ENCODE measurements at regions not wholly inside any gene's neighbourhood (a gene's known extent, or its start where the extent isn't known, plus 50 kb on each side); places are given as distances from the start of the nearest gene placed in this dataset.

DNA sequence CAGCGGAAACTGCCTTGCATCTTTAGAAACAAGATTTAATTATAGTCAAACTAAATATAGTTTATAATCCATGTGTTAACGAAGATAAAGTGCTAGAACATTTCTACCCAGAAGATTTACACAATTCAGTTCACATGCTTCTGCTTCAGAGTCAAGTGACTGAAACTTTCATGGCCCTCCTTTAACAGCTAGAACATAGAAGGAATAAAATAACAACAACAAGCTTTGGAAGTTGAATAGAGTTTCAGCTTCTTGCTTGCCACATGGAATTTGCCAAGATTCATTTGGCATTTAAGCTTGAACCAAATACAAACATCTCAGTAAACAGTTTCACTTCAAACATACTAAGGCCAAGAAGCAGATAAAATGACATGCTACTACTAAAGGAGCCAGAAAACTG lies 676.3 kb upstream of the ANO3 start:
- Histone ChIP-seq H3K4me3 (no peak overlapping the region), H3K9me3 (no peaks in the 10 kb centered on the region), H3K27ac (no peak overlapping the region), H3K36me3 (no peaks in the 10 kb centered on the region), H3K4me1 (no peaks in the 10 kb centered on the region), H3K27me3 (no peaks in the 10 kb centered on the region)
- no peak for TF ChIP-seq POLR2A (IDR thresholded peaks at IDR 0.05)
- TF ChIP-seq, protein P1, sequence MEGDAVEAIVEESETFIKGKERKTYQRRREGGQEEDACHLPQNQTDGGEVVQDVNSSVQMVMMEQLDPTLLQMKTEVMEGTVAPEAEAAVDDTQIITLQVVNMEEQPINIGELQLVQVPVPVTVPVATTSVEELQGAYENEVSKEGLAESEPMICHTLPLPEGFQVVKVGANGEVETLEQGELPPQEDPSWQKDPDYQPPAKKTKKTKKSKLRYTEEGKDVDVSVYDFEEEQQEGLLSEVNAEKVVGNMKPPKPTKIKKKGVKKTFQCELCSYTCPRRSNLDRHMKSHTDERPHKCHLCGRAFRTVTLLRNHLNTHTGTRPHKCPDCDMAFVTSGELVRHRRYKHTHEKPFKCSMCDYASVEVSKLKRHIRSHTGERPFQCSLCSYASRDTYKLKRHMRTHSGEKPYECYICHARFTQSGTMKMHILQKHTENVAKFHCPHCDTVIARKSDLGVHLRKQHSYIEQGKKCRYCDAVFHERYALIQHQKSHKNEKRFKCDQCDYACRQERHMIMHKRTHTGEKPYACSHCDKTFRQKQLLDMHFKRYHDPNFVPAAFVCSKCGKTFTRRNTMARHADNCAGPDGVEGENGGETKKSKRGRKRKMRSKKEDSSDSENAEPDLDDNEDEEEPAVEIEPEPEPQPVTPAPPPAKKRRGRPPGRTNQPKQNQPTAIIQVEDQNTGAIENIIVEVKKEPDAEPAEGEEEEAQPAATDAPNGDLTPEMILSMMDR (IDR thresholded peaks at IDR 0.05): no peak
- ATAC-seq: no peak
- WGBS (ENCODE audit: insufficient coverage, low coverage, low lambda C conversion rate, missing lambda C conversion rate): 56% methylated on average over 2 of the region's 2 CpGs
- DNase-seq: no peak
- intact Hi-C loops (cut with DNase I): no loop called here

DNA sequence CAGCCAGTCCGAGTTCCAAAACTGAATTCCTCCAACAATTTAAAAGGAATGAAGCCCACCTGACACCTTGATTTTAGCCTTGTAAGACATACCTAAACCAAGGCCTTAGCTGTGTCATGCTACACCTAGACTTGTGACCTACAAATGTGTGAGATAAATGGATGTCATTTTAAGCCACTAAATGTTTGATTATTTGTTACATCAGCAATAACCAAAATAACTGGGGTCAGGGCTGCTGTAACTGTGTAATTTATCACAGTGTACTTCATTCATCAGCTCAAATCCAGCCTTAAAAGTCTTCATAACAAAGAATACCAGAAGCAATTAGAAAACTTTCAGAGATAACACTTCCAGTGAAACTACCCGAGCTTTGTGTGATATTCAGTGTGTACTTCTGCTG lies 673.0 kb upstream of the ANO3 start:
- no peaks in the 10 kb centered on the region for H3K27me3 ChIP-seq
- no peak for TF ChIP-seq POLR2A (IDR thresholded peaks at IDR 0.05)
- TF ChIP-seq, protein P1 (IDR thresholded peaks at IDR 0.05): no peak
- WGBS (ENCODE audit: insufficient coverage, low coverage, low lambda C conversion rate, missing lambda C conversion rate): 24% methylated on average over 2 of the region's 2 CpGs
- intact Hi-C loops (cut with DNase I): no loop called here
- DNase-seq (no peak), ATAC-seq (no peak)
- H3K36me3 ChIP-seq: no peaks in the 10 kb centered on the region
- no peaks in the 10 kb centered on the region for H3K9me3 ChIP-seq
- H3K27ac ChIP-seq: no peak overlapping the region
- no peaks in the 10 kb centered on the region for H3K4me1 ChIP-seq
- no peak overlapping the region for H3K4me3 ChIP-seq

DNA sequence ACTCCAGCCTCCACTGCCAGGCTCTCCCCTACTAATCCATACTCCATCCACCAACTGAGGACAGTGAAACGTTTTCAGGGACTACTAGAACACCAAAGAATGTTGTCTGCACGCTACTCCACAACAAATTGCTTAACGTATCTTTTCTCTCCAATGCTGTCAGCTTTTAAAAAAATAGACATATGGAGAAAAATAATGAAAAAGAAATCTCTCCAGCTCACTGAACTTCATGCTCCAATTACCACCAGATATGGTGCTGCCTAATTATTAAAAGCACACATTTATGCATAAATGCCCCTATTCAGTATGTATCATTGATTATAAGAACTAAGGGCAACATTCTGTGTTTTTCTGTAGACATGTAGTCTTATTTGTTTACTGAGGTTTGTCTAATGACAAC lies 672.2 kb upstream of the ANO3 start:
- WGBS (ENCODE audit: insufficient coverage, low coverage, low lambda C conversion rate, missing lambda C conversion rate): 51% methylated on average over 3 of the region's 3 CpGs
- no peaks in the 10 kb centered on the region for H3K36me3 ChIP-seq
- H3K4me3 ChIP-seq: no peak overlapping the region
- ATAC-seq: no peak
- no peaks in the 10 kb centered on the region for H3K4me1 ChIP-seq
- no peaks in the 10 kb centered on the region for H3K9me3 ChIP-seq
- TF ChIP-seq POLR2A (IDR thresholded peaks at IDR 0.05): no peak
- TF ChIP-seq, protein P1 (IDR thresholded peaks at IDR 0.05): no peak
- DNase-seq: no peak
- no peaks in the 10 kb centered on the region for H3K27me3 ChIP-seq
- intact Hi-C loops (cut with DNase I): no loop called here
- no peak overlapping the region for H3K27ac ChIP-seq

DNA sequence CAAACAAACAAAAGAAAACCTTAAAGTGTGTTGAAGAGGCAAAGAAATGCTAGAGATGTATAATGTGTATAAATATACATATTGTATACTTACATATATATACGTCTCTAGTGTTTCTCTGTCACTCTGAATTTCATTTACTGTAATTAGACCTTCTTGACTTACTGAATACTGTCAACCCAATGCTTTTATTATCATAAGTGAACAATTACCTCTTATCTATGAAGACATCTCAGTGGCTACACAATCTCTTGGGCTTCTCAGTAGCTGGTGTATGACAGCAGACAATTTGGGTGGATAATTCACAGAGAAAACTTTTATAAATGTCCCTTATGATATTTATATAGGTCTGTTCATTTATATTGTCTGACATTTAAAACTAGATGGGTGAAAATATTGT lies 664.1 kb upstream of the ANO3 start:
- no peak for ATAC-seq
- Histone ChIP-seq H3K9me3 (no peaks in the 10 kb centered on the region), H3K27ac (no peak overlapping the region), H3K4me3 (no peak overlapping the region), H3K4me1 (no peaks in the 10 kb centered on the region), H3K36me3 (no peaks in the 10 kb centered on the region), H3K27me3 (no peaks in the 10 kb centered on the region)
- TF ChIP-seq, protein P1 (IDR thresholded peaks at IDR 0.05): no peak
- TF ChIP-seq POLR2A (IDR thresholded peaks at IDR 0.05): no peak
- DNase-seq: no peak
- WGBS (ENCODE audit: insufficient coverage, low coverage, low lambda C conversion rate, missing lambda C conversion rate): 35% methylated on average over 1 of the region's 1 CpG
- intact Hi-C loops (cut with DNase I): no loop called here

DNA sequence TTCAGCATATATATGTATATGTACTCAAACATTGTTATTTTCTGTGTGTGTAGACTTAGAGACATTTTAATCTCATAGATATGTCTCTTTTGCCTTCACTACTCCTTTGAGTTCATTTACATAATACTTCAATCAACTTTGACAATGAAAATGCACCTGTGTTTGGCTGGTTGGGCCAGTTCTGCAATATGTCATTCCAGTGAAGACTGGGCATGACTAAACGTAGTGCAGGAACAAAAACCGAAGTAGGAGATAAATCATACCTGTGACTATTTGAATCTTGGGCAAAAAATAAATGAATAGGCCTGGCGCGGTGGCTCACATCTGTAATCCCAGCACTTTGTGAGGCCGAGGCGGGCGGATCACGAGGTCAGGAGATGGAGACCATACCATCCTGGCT lies 640.0 kb upstream of the ANO3 start:
- ATAC-seq (no peak), DNase-seq (no peak)
- Histone ChIP-seq H3K36me3 (no peaks in the 10 kb centered on the region), H3K9me3 (no peaks in the 10 kb centered on the region), H3K27ac (no peak overlapping the region), H3K4me3 (no peak overlapping the region), H3K27me3 (no peaks in the 10 kb centered on the region), H3K4me1 (no peaks in the 10 kb centered on the region)
- 49% methylated on average over 3 of the region's 8 CpGs for WGBS (ENCODE audit: insufficient coverage, low coverage, low lambda C conversion rate, missing lambda C conversion rate)
- intact Hi-C loops (cut with DNase I): no loop called here
- TF ChIP-seq POLR2A (IDR thresholded peaks at IDR 0.05): no peak
- TF ChIP-seq, protein P1 (IDR thresholded peaks at IDR 0.05): no peak
